ENCODE measurements at regions not wholly inside any gene's neighbourhood (a gene's known extent, or its start where the extent isn't known, plus 50 kb on each side); places are given as distances from the start of the nearest gene placed in this dataset.
A peak's percentile ranks its signal among the peaks of the same experiment; 100 is the strongest.
"Not testable (repeated sequence)": the region's sequence is repeated elsewhere in the genome, so short reads cannot be mapped to it uniquely, and the experiment has no call there.

- DNase-seq = no peak
- in situ Hi-C loops (cut with HindIII; ENCODE audit: low pct_ligation_motif_present, low pct_unique_long_range_greater_than_20kb, low sequenced_read_pairs) = no loop called here
These were observed 109.3 kb upstream of the TMTC1 start for GRCh38 chr12:29893002-29893401.

DNA sequence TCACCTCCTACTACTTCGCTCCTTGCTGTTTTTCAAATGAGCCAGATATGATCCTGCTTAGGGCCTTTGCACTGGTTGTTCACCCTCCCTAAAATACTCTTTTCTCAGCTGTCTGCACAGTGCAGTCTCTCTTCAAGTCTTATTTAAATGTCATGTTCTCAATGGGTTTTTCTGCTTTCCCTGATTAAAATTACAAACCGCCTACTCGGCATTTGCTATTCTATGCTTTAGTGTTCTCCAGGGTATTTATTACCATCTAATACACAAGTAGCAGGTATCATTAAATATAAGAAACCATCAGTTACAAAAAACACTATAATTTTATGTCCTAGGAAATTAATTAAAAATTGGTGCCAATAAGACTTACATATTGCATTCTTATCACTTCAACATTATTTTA lies 108.0 kb upstream of the TMTC1 start:
- no peak for DNase-seq
- in situ Hi-C loops (cut with HindIII; ENCODE audit: low pct_ligation_motif_present, low pct_unique_long_range_greater_than_20kb, low sequenced_read_pairs) = no loop called here

DNA sequence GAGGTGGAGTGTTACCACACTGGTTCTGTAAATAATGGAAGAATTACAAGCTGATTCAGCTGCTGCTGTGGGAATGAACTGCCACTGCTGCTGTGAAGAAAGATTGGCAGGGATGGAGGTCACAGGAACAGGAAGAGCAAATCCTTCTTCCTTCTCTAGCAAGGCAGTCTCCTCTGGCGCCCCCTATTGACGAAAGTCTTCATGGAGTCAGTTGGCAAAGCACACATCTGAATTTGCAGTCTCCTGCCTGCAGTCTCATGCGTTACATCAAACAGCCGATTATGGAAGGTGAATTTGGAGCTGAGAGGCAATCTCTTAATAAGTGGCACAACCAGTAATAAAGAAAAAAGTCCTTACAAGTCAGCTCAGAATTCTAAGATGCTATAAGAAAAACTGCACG lies 106.0 kb upstream of the TMTC1 start:
- peak; percentile 38 for DNase-seq
- in situ Hi-C loops (cut with HindIII; ENCODE audit: low pct_ligation_motif_present, low pct_unique_long_range_greater_than_20kb, low sequenced_read_pairs) = no loop called here

- no peak for DNase-seq
- in situ Hi-C loops (cut with HindIII; ENCODE audit: low pct_ligation_motif_present, low pct_unique_long_range_greater_than_20kb, low sequenced_read_pairs) = no loop called here
These were observed 105.0 kb upstream of the TMTC1 start for GRCh38 chr12:29888777-29889176.

DNA sequence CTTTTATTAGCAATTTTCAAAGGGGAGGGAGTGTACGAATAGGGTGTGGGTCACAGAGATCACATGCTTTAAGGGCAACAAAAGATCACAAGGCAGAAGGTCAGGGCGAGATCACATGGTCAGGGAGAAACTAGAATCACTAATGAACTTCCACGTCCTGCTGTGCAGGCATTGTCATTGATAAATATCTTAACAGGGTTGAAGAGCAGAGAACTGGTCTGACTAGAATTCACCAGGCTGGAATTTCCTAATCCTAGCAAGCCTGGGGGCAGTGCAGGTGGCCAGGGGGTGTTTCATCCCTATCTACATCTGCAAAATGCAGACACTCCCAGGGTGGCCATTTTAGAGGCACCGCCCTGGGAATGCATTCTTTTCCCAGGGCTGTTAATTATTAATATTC lies 101.2 kb upstream of the TMTC1 start:
- DNase-seq; in situ Hi-C loops (cut with HindIII; ENCODE audit: low pct_ligation_motif_present, low pct_unique_long_range_greater_than_20kb, low sequenced_read_pairs): not testable (repeated sequence)

DNA sequence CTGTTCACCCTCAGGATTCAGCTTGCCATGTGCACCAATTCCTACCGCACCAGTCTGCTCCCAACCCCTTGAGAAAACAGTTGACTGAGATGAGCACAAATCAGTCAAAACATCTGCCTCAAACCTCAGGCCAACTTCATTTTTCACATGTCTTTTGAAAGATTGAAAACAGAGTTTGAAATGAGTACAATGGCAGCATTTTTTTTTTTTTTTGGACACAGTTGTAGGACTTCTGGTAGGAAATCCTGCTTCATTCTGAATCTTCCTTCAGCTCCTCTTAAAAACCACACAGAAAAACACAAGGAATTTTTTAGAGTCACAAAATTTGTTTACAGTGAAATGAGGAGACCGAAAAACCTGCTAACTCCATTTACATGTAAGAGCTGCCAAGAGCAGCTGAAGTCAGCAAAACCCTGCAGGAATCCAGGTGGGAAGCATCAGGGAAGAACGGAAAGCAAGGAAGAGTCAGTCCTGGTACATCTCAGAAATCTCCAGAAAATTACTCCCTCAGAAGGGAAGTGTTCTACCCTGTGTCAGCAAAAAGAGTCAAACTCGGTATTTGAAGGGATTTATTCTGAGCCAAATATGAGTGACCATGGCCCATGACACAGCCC lies 100.3 kb upstream of the TMTC1 start:
- in situ Hi-C loops (cut with HindIII; ENCODE audit: low pct_ligation_motif_present, low pct_unique_long_range_greater_than_20kb, low sequenced_read_pairs) = no loop called here

GRCh38 chr12:29883525-29883924 lies 99.8 kb upstream of the TMTC1 start:
- in situ Hi-C loops (cut with HindIII; ENCODE audit: low pct_ligation_motif_present, low pct_unique_long_range_greater_than_20kb, low sequenced_read_pairs) = no loop called here
- no peak for DNase-seq

More for the DNA sequence above, 100.3 kb upstream of the TMTC1 start:
- DNase-seq = no peak

- DNase-seq = no peak
- in situ Hi-C loops (cut with HindIII; ENCODE audit: low pct_ligation_motif_present, low pct_unique_long_range_greater_than_20kb, low sequenced_read_pairs) = no loop called here
These were observed 99.1 kb upstream of the TMTC1 start for GRCh38 chr12:29882846-29883245.

GRCh38 chr12:29880987-29881386 lies 97.2 kb upstream of the TMTC1 start:
- in situ Hi-C loops (cut with HindIII; ENCODE audit: low pct_ligation_motif_present, low pct_unique_long_range_greater_than_20kb, low sequenced_read_pairs) = no loop called here
- DNase-seq = no peak

- DNase-seq = no peak
- in situ Hi-C loops (cut with HindIII; ENCODE audit: low pct_ligation_motif_present, low pct_unique_long_range_greater_than_20kb, low sequenced_read_pairs) = no loop called here
These were observed 96.0 kb upstream of the TMTC1 start for GRCh38 chr12:29879606-29880308.

DNA sequence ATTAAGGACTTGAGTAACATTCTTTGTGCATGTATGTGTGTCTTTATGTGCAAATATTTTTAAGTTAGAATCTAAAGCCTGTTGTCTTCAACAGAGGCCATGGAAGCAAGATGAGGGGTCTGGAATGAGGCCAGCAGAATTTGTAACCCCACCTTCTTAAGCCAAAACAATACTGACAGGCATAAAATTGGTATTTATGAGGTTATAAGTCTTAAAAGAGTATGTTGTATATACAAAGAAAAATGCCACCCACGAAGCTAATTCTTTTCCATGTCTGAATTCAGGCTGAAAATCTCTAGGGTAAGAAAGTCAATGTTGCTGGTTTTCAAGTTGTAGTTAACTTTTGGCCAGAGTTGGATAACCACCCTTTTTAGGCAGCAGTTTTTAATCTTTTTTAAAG lies 86.2 kb upstream of the TMTC1 start:
- in situ Hi-C loops (cut with HindIII; ENCODE audit: low pct_ligation_motif_present, low pct_unique_long_range_greater_than_20kb, low sequenced_read_pairs) = no loop called here
- DNase-seq = no peak

- in situ Hi-C loops (cut with HindIII; ENCODE audit: low pct_ligation_motif_present, low pct_unique_long_range_greater_than_20kb, low sequenced_read_pairs) = no loop called here
- DNase-seq = no peak
These were observed 84.1 kb upstream of the TMTC1 start for GRCh38 chr12:29867823-29868222.

DNA sequence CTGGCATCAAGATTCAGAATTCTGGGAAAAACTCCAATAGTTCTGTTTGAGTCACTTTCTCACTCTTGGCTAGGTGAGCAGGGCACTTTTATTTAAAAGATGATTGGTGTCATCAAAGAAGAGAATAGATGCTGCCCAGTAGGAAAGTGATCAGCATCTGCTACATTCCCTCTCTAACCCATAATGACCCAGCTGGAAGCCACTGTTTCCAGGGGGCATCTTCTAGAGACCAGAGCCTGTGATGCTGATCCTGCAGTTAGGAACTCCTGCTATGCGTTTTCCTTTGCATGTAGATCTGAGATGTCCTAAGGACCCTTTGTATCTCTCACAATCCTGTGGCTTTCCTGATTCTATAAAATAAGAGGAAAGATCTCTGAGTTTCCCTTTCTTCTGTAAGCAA lies 79.9 kb upstream of the TMTC1 start:
- no peak for DNase-seq
- in situ Hi-C loops (cut with HindIII; ENCODE audit: low pct_ligation_motif_present, low pct_unique_long_range_greater_than_20kb, low sequenced_read_pairs) = no loop called here

DNA sequence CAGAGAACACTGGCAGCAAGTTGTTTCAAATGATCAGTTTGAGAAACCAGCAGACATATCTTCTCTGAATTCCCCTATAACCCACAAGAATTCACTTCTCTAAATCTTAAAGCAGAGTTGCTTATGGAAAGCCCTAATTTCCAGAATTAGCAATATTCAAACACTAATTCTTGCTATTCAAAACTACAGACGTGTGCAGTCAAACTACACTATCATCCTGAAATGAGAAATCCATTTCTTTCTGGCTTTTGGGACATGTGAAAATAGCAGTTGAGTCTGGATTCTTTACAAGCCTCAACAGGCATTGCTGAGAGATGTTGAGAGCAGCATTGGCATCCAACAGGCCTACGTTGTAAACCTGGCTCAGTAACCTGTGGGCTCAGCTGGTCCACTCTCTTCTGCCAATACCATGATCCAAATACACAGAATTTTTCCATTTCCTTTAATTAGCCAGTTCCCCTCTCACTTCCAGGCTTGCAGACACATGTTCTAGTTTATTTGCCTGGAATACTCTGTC lies 74.6 kb upstream of the TMTC1 start:
- in situ Hi-C loops (cut with HindIII; ENCODE audit: low pct_ligation_motif_present, low pct_unique_long_range_greater_than_20kb, low sequenced_read_pairs) = no loop called here
- no peak for DNase-seq

DNA sequence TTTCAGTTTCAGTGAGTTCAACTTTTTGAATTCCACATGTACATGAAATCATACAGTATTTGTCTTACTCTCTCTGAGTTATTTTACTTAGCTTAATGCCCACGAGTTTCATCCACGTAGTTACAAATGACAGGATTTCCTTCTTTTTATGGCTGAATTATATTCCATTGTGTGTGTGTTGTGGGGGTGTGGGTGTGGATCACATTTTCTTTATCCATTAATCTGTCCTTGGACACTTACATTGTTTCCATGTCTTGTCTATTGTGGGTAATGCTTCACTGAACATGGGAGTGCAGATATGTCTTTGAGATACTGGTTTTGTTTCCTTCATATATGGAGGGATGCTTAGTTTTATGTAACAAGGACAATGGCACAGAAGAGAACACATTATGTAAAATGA lies 63.5 kb upstream of the TMTC1 start:
- DNase-seq = no peak
- in situ Hi-C loops (cut with HindIII; ENCODE audit: low pct_ligation_motif_present, low pct_unique_long_range_greater_than_20kb, low sequenced_read_pairs) = no loop called here

GRCh38 chr12:29844667-29845066 lies 60.9 kb upstream of the TMTC1 start:
- in situ Hi-C loops (cut with HindIII; ENCODE audit: low pct_ligation_motif_present, low pct_unique_long_range_greater_than_20kb, low sequenced_read_pairs) = no loop called here
- DNase-seq = no peak

DNA sequence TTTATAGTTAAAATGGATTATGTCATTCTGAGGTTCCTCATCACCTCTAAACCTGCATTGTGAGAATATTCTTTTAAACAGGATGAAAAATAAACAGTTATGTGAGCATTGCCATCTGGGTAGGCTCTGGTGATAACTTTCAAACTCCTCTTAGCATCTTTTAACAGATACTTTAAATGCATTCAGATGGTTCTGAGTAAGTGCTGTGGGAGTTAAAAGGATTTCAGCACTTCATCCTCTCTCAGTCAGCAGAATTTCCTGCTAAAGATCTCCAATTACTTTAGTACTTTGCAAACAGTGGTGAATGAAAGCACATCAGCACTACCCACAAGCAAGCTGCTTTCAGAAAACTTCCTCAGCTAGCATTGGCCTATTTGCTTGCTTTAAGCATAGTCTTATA lies 59.3 kb upstream of the TMTC1 start:
- no peak for DNase-seq
- in situ Hi-C loops (cut with HindIII; ENCODE audit: low pct_ligation_motif_present, low pct_unique_long_range_greater_than_20kb, low sequenced_read_pairs) = no loop called here

- in situ Hi-C loops (cut with HindIII; ENCODE audit: low pct_ligation_motif_present, low pct_unique_long_range_greater_than_20kb, low sequenced_read_pairs) = no loop called here
- DNase-seq = no peak
These were observed 55.0 kb upstream of the TMTC1 start for GRCh38 chr12:29838768-29839167.

Data from ACHN (cell line).